Stimulated activated CD4-positive, alpha-beta T cell treated with anti-CD3 and anti-CD28 coated beads, TNF-alpha, amount 100 ng/mL, for 24 hours (primary cell): ENCODE measurements at regions not wholly inside any gene's neighbourhood (a gene's known extent, or its start where the extent isn't known, plus 50 kb on each side); places are given as distances from the start of the nearest gene placed in this dataset.

Source experiments
- DNase-seq, 3 experiments: peaks; one replicate each; pipeline ENCODE4 v3.0.0-alpha.2; 2020; ENCODE audit warnings: low read depth in 3 of 3

- no peak for DNase-seq
These were observed 1242.2 kb upstream of the EYS start for GRCh38 chr6:66949191-66949661.

DNA sequence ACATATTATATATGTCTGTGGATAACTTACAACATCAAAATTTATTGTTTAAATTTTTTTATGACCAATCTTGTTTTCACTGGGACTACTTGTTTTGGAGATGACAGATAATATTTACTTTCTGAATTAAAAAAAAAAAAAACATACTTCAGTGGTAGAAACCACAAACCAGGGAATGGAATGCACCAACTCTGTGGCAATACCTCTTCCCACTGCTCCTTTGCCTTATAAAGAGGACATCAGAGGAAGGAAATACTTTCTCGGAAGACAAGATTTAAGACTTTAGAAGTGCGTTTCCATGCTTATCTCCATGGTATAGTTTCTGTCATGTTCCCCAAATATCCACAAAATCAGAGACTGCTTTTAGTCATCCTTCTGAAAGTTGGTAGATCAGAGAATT is 1241.1 kb upstream of the EYS start:
- no peak for DNase-seq

GRCh38 chr6:66940003-66940402 is 1233.0 kb upstream of the EYS start:
- no peak for DNase-seq

- no peak for DNase-seq
These were observed 1230.2 kb upstream of the EYS start for GRCh38 chr6:66937180-66937579.

DNA sequence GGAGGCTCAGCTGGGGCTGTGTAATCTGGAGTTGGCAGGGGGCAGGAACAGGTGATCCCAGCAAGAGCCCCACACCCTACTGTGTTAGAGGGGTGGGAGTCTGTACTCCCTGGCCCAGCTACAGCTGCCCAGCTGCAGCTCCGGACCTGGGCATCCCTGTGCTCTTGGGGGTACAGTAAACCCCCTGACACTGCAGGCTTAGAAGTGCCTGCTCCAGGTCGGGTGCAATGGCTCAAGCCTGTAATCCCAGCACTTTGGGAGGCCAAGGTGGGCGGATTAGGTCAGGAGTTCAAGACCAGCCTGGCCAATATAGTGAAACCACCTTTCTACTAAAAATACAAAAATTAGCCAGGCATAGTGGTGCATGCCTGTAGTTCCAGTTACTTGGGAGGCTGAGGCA is 1228.6 kb upstream of the EYS start:
- DNase-seq: no peak

GRCh38 chr6:66931787-66932186 is 1224.8 kb upstream of the EYS start:
- DNase-seq: no peak

DNA sequence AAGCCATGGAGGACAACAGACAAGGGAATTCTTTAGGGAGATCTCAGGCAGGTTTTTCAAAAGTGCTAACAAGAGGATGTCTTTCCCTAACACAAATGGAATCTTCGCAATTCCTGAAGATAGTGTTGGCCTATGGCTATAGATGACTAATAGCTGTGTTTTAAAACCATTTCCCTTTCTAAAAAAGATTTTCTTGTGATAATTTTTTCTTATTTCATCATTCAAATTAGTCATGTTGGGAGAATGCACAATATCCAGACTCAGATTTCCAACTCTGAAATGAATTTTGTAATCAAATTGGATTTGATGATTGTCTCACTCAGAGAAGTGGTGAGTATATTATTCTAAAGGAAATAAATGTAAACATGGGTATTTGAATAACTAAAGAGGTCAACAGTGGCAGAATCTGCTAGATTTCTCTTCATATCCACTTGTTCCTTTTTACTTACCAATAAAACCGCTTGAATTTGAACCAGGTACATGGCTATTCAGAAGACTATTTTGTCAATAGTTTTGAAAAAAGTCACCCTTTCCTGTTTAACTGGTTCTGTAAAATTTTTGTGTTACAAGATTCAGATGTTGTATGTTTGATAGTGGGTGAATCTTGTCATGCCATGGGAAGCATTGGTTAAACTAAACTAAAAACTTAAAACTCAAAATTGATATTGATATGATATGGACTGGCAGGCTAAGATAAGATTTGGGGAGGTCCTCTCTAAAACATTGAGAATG is 1223.7 kb upstream of the EYS start:
- DNase-seq: no peak

DNA sequence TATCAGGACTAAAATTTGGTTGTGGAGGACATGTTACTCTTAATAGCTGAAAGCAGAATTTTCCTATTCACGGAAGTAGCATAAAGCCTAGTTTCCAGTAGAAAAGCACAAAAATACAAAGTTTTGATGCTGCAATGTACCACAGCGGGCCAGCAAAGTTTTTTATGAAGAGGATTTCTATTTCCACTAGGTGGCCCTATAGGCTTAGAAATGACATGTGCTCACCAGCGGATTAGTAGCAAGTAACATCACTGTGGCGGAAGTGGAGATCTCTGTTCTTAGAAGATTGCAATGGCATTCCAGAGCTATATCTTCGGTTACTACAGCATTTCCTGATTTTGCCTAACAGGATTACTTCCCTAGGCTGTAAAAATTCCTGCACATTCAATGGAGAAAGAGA is 1219.0 kb upstream of the EYS start:
- no peak for DNase-seq

- no peak for DNase-seq
These were observed 1206.6 kb upstream of the EYS start for GRCh38 chr6:66913657-66914056.

- DNase-seq: no peak
These were observed 1195.4 kb upstream of the EYS start for GRCh38 chr6:66902457-66902856.

DNA sequence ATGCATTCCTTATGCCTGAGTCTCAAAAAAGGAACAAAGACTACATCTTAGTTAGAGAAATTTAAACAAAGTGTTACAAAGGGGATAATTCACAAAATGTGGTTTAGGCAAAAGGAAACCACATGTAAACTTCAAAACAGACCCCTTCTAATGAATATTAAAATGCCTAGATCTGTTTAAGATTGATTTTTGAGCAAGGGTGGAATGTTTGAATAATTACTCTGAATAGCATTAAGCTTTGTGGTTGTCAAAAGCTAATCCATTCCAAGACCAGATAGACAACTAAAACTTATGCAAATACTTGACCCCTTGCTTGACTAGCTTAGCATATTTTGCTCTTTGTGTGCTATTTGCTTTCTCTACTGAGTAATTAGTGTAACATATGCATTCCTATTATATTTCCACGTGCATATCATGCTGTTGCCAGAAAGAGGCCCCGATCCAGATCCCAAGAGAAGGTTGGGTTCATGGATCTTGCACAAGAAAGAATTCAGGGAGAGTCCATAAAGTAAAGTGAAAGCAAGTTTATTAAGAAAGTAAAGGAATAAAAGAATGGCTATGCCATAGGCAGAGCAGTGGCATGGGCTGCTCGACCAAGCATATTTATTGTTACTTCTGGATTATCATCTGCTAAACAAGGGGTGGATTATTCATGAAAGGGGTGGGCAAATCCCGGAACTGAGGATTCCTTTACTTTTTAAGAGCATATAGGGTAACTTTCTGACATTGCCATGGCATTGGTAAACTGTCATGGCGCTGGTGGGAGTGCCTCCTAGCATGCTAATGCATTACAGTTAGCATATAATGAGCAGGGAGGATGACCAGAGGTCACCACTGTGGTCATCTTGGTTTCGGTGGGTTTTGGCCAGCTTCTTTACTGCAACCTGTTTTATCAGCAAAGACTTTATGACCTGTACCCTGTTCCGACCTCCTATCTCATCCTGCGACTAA is 1193.4 kb upstream of the EYS start:
- DNase-seq: no peak

DNA sequence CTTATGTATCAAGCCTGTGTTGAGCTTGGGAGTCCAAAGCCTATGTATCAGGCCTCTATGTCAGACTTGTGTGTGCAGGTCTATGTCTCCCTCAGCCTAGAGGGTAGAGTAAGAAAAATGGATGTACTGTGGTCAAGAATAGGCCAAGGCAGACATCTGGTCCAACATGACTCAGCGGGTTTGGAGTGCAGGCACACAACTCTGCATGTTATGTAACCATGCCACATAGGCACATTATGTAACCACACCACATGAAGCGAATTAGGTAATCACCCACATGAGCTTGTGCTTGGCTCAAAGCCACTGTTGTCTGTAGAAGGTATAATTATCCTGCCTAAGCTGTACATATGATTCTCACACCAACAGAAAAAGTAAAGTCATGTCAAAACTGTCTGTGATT is 1190.5 kb upstream of the EYS start:
- DNase-seq: no peak

- no peak for DNase-seq
These were observed 1189.4 kb upstream of the EYS start for GRCh38 chr6:66896415-66896814.

- DNase-seq: no peak
These were observed 1176.4 kb upstream of the EYS start for GRCh38 chr6:66883453-66883852.

- no peak for DNase-seq
These were observed 1159.8 kb upstream of the EYS start for GRCh38 chr6:66866801-66867200.

DNA sequence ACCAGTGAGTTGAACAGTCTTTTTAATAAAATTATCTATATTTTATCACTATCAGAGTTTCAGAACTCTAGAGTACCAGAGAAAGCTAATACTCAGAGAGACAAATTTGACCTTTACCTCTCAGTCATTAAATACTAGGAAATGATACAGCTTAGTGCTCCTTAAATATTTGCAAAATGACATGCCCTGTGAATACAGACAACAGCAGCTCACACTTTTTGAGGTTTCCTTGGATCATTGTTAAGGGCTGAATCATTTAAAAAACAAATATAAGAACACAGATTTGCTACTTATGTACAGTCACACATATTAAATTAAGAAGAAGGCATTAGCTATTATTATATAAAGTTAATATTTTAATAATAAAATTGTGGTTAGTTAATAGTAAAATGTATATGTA is 1158.7 kb upstream of the EYS start:
- DNase-seq: no peak

DNA sequence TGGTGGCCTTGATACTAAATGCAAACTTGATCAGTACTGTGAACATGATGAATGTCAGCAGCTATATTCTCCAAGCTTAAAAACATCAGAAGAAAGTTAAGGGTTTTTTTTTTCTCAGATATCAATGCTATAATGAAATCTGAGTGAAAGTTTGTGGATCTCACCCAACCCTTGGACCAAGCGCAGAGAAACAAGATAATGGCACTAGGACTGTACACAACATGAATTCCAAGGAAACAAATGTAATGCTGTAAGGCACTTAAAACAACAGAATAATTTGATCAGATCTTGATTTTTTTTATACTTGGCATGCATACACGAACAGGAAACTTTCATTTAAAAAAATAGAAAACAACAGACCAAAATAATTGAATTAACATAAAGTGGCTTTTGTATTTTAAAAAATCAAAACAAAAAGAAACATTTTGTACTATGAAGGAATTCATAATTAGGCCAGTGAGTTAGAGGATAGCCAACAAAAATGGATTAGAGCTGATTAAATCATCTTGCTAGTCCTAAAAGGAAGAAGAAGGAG is 1154.0 kb upstream of the EYS start:
- no peak for DNase-seq

- no peak for DNase-seq
These were observed 1153.3 kb upstream of the EYS start for GRCh38 chr6:66860328-66860727.

GRCh38 chr6:66858196-66858595 is 1151.2 kb upstream of the EYS start:
- DNase-seq: no peak

GRCh38 chr6:66854014-66854413 is 1147.0 kb upstream of the EYS start:
- DNase-seq: no peak

GRCh38 chr6:66851930-66852329 is 1144.9 kb upstream of the EYS start:
- DNase-seq: no peak

DNA sequence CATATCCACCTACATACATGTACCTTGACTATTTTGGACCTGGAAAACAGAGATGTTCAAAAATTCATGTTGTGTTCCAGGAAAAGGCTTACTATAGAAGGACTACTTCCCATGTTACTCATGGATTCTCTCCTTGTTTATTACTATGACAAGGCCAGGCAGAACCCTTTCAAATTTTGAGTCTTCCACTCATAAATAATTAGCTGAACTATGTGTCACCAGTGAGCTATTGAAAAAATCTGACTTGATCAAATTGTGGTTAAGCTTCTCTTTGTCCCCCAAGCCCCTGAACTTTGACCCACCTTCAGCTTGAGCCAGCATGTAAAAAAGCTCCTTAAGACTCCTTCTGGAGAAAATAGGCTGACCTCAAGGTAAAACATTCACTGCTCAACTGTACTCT is 1142.8 kb upstream of the EYS start:
- DNase-seq: no peak
